GM12892 (cell line): ENCODE measurements at regions not wholly inside any gene's neighbourhood (a gene's known extent, or its start where the extent isn't known, plus 50 kb on each side); places are given as distances from the start of the nearest gene placed in this dataset.

Source experiments
- POLR2AphosphoS5 ChIP-seq: IDR thresholded peaks from 2 replicates; pipeline ENCODE4 v1.6.1; 2011; ENCODE audit warnings: low read depth, low read length, control low read depth
- TAF1 ChIP-seq: IDR thresholded peaks from 2 replicates; pipeline ENCODE4 v1.6.1; 2011; ENCODE audit warnings: low read depth, mild to moderate bottlenecking, control low read depth, low read length, borderline replicate concordance

DNA sequence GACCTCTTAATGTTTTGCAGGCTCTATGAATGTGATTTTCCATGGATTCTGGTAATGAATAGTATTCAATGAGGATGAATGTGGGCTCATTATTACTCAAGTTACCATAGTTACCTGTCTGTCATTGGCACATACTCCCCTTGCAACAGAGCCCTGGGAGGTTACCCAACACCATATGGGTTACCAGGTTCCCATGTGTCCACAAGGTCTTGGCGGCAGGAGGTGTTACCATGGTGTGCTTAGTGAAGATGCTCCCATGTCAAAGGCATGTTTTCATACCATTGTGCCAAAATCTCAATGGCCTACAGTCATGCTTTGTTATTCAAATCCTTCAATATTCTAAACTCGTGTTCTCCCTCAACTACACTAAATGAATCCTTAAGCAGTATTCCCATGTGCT lies 232.5 kb downstream of the HDGFL1 start:
- TF ChIP-seq POLR2AphosphoS5 = no peak
- no peak for TF ChIP-seq TAF1
